Middle frontal gyrus (tissue), 1 donor: ENCODE measurements at regions not wholly inside any gene's neighbourhood (a gene's known extent, or its start where the extent isn't known, plus 50 kb on each side); places are given as distances from the start of the nearest gene placed in this dataset.
"Not testable (repeated sequence)": the region's sequence is repeated elsewhere in the genome, so short reads cannot be mapped to it uniquely, and the experiment has no call there.

Experiments
- DNase-seq: peaks from one replicate; pipeline ENCODE4 v3.0.0-alpha.2; 2015; ENCODE audit warnings: low spot score; ENCODE audit errors: extremely low spot score

DNA sequence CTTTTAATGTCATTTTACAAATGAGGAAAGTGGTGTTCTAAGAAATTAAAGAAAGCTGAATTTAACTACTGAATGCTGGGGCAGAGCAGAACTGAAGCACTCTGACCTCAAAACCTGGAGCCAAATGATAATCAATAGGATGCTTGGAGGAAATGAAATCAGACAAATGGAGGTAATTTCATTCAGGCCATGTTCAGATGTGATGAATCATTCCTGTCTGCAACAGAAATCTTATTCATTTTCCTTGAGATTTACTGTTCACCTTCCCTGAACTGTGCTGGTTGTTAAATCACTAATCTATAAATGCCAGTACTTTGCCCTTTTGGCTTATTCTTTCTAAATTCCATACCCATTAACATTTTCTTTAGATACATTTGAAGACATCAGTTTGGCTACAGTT is 85.6 kb upstream of the SNX7 start:
- no peak for DNase-seq

DNA sequence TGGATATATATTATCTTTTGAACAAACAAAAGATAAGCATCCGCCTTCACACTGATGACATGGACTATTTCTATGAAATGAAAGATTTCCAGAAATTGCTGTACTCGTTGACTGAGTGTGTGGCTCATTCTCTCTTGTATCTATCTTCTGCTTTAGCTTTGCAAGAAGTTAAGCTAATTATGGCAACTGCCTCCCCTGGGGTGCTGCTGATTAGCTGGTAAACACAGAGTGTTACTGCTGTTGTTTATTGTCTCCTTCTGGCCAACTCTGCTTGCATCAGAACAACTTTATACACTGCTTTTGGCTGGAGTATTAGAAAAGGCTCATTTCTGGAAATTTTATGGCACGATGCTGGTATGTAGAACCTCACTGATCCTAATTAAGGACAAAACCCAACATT is 95.6 kb upstream of the SNX7 start:
- DNase-seq = no peak

GRCh38 chr1:98559291-98559690 is 102.2 kb upstream of the SNX7 start:
- DNase-seq = no peak

- no peak for DNase-seq
Measured at GRCh38 chr1:98557895-98558294, 103.6 kb upstream of the SNX7 start.

DNA sequence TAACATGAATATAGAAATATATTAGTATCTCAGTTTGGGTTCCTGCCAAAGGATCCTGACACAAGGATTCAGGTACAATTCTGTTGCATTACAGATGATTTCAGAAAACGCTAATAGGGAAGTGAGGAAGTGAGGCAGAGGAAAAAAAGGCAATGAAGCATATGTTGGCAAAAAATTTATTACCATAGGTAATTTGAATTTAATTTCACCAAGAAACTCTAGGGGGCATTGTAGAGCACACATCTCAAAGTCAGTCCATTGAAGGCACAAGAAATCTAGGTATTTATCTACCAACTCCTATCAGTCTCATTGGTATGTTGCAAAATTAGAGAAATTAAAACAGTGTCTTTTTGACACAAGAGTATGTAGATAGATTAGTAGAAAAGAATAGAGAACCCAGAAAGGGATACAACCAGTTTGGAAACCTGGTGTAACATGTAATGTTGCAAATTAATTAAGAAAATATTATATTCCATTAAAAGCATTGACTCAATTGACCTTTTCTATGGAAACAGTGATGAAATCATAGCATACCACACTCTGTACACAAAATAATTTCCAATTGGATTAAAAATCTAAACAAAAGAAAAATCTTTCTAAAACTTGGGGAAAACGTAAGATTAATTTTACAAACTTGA is 104.9 kb upstream of the SNX7 start:
- DNase-seq = no peak

DNA sequence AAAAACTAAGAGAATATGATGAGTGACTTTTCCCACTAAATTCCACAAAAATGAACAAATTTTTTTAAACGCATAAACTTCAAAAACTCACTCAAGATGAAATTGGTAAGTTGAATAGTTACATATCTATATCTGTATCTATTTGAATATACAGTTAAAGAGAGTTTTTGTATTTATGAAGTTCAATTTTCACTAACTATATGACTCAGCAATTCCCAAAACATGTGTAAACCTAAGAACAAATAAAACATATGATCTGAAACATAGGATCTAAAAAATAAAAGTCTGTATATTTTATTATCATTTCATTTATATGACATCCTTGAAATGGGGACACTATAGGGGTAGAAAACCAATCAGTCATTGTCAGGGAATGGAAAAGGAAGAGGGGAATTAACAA is 105.7 kb upstream of the SNX7 start:
- no peak for DNase-seq

DNA sequence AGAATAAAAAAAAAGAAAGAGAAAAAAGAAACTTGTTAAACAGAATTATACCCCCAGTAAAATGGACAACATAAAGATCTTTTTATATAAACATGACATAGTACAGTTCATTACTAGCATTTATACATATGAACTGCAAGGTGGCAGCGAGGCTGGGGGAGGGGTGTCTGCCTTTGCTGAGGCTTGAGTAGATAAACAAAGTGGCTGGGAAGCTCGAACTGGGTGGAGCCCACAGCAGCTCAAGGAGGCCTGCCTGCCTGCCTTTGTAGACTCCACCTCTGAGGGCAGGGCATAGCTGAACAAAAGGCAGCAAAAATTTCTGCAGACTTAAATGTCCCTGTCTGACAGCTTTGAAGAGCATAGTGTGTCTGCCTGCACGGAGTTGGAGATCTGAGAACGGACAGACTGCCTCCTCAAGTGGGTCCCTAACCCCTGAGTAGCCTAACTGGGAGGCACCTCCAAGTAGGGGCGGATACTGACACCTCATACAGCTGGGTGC is 108.9 kb upstream of the SNX7 start:
- not testable (repeated sequence) for DNase-seq

DNA sequence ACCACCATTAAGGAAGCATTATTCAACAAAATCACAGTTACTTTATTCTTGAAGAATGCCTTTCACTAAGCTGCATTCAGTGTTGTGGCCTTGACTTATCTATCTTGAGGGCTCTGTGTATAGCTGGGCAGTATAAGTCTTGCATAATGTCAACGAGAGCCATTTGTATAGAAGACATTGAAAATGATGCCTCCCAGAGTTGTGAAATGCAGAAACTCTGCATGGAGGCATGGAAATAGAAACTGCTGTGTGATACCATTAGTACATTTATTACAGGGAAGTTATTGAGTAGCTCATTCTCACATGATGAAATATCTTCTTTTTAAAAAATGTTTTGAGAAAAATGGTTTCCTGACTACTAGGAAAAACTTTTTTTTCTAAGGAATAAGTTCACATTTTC is 111.4 kb upstream of the SNX7 start:
- no peak for DNase-seq

GRCh38 chr1:98546319-98546718 is 115.2 kb upstream of the SNX7 start:
- DNase-seq = no peak

DNA sequence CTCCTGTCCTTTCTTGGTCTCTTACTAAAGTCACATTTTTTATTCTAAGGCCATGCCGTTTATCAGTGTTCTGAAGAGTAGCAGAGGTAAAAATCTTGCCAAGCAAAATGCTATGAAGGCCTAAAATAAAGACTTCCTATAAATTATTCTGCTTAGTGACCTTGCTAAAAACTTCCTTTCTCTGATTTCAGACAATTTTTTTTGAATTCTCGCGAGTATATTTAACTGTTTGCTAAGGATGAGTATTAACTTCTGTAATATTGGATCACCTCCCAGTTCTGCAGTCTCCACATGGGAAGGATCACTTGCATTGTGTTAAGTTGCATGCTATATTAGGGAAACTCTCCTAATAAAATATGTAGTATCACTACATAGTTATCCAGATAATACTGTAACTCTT is 123.4 kb upstream of the SNX7 start:
- no peak for DNase-seq

DNA sequence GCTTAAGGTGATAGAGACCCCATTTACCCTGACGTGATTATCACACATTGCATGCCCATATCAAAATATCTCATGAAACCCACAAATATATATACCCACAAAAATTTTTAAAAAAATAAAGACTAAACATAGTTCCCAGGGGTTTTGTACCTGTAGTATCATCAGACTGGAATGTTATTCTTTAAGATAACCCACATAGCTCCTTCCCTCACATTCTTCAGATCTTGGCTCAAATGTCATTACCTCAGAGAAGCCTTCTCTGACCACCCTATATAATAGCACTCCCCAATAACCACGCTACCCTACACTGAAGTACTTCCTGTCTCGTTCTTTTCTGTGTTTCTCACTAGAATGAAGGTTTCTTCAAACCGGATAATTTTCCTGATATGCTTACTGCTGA is 138.3 kb upstream of the SNX7 start:
- DNase-seq = no peak

DNA sequence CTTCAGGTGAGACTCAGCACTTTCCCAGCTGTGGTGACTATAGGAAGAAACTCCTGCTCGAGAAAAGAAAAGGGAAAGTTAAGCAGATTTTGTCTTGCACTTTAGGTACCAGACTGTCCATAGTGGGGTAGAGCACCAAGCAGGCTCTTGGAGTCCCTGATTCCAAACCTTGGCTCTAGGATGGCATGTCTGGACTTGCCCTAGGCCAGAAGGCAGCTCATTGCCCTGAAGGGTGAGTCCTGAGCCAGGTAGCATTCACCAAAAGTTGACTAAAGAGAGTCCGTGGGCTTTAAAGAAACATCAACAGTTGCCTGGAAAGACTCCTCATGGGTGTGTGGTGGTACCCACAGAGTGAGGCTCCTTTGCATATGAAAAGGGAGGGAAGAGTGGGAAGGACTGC is 145.2 kb upstream of the SNX7 start:
- no peak for DNase-seq

GRCh38 chr1:98515744-98516143 is 145.8 kb upstream of the SNX7 start:
- no peak for DNase-seq

- DNase-seq = not testable (repeated sequence)
Measured at GRCh38 chr1:98512216-98512615, 149.3 kb upstream of the SNX7 start.

GRCh38 chr1:98503771-98504170 is 157.8 kb upstream of the SNX7 start:
- DNase-seq = no peak

GRCh38 chr1:98502937-98503336 is 158.6 kb upstream of the SNX7 start:
- no peak for DNase-seq

GRCh38 chr1:98500324-98500723 is 161.2 kb upstream of the SNX7 start:
- DNase-seq = no peak

GRCh38 chr1:98498651-98499050 is 162.9 kb upstream of the SNX7 start:
- no peak for DNase-seq

- no peak for DNase-seq
Measured at GRCh38 chr1:98497497-98497896, 164.0 kb upstream of the SNX7 start.

DNA sequence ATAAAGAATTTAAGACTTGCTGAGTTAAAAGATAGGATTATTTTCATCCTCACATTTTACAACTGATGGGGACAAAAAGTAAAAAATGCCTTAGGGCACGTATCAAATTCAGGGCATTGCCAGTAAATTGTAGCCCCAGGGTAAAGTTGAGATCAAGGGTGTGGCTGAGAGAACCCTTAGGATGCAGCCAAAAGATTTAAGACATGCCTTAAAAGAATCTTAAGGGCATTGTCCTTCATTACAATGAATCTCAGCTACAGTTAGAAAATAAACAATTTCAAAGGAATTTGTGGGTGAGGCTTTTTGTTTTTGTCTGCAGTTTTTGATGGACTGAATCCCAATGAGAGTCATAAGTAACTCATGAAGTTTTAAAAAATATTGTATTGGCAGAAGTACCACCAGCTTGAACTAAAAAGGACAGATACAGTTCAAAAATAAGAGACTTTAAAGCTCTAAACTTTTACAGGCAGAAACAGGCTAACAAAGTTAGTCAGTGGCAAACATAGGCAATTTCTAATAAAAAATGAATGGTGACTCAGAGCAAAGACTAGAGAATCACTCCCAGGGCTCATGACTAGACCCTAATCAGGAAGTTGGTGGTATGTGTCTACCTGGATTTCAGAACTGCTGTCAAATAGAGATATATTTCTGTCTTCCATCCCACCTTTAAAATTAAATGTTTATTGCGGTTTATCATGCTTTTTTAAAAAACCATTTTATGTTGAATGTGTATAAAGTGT is 165.1 kb upstream of the SNX7 start:
- no peak for DNase-seq

DNA sequence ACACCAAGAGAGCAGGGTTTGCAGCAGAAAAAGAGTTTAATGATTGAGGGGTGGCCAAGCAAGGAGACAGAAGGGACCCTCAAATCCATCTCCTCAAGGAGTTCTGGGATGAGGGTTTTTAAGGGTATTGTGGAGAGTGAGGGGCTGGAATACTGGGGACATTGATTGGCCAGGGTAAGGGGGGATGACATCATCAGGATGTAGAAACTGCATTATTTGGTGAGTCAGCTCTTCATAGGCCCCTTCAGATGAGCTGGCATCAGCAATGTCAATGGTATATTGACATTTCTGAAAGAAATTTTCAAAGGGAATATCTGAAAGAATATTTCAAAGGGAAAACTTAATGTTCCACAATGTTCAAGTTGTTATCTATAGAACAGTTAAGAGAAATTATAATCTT is 168.1 kb upstream of the SNX7 start:
- no peak for DNase-seq

GRCh38 chr1:98490099-98490498 is 171.4 kb upstream of the SNX7 start:
- no peak for DNase-seq

GRCh38 chr1:98487620-98488019 is 173.9 kb upstream of the SNX7 start:
- DNase-seq = no peak
